Right lung (tissue), 2 donors: ENCODE measurements at regions not wholly inside any gene's neighbourhood (a gene's known extent, or its start where the extent isn't known, plus 50 kb on each side); places are given as distances from the start of the nearest gene placed in this dataset.
"Not testable (repeated sequence)": the region's sequence is repeated elsewhere in the genome, so short reads cannot be mapped to it uniquely, and the experiment has no call there.

Experiments used
- DNase-seq, 2 donors: peaks; one replicate each; pipeline ENCODE4 v3.0.0-alpha.2; 2013

DNA sequence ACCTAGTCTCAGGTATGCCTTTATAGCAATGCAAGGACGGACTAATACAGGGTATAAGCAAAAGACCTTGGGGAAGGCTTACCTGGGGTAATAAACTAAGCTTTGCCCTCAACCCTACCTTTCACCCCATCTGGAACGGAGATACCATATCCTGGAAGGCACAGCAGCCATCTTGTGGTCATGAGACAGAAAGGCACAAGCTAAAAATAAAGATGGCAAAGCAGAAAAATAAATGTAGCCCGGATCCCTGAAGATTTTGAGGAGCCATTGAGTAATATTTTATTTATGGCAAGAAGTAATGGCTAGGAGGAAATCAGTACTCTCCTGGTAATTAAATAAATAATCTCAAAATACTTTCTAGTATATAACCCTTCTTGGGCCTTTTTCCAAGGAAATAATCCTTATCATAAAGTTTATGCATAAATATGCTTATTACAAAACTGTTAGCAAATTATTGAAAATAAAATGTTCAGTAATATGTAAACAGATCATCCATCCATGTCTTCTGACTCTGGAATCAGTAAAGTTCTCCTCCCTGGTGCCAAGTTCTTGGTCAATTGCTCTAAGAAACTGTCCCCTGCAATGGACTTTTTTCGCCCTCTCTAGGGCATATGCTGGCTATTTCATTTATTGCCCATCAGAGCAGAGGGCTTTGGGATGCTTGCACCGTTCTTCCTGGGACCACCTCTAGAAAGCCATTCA, 198.7 kb downstream of the SPP2 start:
- no peak for DNase-seq

DNA sequence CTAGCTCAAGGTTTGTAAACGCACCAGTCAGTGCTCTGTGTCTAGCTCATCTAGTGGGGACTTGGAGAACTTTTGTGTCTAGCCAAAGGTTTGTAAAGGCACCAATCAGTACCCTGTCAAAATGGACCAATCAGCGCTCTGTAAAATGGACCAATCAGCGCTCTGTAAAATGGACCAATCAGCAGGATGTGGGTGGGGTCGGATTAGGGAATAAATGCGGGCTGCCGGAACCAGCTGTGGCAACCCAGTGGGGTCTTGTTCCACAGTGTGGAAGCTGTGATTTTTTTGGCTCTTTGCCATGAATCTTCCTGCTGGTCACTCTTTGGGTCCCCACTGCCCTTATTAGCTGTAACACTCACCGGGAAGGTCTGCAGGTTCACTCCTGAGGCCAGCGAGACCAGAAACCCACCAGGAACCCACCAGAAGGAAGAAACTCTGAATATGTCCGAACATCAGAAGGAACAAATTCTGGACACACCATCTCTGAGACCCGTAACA, 197.8 kb downstream of the SPP2 start:
- DNase-seq, result not testable (repeated sequence)

DNA sequence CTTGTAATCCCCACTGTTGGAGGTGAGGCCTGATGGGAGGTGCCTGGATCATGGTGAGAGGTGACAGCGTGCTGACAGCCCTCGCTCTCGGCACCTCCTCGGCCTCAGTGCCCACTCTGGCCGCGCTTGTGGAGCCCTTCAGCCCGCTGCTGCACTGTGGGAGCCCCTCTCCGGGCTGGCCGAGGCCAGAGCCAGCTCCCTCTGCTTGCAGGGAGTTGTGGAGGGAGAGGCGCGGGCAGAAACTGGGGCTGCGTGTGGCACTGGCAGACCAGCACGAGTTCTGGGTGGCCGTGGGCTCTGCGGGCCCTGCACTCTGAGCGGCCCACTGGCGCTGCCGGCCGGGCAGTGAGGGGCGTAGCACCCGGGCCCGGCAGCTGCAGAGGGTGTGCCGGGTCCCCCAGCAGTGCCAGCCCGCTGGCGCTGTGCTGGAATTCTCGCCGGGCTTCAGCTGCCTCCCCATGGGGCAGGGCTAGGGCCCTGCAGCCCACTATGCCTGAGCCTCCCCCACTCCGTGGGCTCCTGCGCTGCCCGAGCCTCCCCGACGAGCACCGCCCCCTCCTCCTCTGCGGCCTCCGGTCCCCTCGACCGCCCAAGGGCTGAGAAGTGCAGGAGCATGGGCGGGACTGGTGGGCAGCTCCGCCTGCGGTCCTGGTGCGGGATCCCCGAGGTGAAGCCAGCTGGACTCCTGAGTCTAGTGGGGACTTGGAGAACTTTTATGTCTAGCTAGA, 197.1 kb downstream of the SPP2 start:
- no peak for DNase-seq

DNA sequence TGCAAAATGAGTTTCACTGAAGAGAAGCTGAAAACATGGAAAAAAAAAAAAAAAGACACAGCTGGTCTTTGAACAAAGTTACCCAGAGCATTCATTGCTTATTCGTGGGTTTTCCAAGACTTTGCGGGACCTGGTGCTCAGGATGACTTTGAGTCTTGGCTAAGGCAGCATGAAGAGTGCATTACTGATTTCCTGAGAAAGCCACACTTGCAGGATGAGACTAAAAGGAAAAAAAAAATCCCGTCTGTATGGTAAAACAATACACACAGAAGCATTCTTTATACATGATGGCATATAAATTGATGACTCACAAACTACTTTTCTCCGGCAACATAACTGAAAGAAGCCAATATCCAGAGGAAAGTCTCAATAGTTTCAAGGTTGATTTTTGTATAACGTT, 195.4 kb downstream of the SPP2 start:
- no peak for DNase-seq

DNA sequence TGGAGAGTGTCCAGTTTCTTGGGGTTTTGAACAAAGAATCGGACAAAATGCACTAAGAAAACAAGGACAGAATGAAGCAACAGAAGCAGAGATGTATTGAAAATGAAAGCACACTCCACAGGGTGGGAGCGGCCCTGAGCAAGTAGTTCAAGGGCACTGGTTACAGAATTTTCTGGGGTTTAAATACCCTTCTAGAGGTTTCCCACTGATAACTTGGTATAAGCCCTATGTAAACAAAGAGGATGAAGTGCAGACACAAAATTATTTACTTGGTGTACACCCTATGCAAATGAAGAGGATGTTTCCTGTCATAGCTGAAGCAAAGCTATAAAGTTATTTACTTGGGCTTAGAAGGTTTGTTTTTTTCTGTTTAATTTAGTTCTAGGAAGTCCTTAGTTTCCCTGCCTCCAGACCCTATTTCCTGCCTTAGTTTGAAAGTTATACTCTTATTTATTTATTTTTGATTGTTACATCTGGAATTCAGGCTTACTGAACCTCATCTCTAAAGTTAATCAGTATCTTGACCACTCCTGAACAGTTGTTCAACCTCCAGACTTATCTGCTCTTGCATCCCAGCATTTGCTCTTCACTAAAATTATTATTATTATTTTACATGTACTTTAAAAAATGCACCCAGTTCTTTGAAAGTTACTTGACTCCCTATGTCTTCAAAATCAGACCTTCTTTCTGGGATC, 193.5 kb downstream of the SPP2 start:
- DNase-seq, result no peak

DNA sequence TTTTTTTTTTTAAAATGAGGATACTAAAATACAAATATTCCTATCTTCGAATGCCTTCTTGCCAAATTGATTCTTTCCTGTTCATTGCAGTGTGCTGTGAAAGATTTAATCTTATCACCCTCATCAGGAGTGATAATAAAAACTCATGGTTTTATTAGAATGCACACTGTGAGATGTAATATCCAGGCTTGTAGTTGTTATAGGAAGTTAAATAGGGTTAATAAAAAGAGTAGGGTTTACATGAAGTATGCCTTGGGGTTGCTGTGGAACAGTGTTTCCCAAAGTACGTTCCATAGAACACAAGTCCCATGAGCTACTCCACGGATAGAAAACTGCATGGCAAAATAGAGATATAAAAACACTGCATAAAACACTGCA, 191.9 kb downstream of the SPP2 start:
- no peak for DNase-seq

DNA sequence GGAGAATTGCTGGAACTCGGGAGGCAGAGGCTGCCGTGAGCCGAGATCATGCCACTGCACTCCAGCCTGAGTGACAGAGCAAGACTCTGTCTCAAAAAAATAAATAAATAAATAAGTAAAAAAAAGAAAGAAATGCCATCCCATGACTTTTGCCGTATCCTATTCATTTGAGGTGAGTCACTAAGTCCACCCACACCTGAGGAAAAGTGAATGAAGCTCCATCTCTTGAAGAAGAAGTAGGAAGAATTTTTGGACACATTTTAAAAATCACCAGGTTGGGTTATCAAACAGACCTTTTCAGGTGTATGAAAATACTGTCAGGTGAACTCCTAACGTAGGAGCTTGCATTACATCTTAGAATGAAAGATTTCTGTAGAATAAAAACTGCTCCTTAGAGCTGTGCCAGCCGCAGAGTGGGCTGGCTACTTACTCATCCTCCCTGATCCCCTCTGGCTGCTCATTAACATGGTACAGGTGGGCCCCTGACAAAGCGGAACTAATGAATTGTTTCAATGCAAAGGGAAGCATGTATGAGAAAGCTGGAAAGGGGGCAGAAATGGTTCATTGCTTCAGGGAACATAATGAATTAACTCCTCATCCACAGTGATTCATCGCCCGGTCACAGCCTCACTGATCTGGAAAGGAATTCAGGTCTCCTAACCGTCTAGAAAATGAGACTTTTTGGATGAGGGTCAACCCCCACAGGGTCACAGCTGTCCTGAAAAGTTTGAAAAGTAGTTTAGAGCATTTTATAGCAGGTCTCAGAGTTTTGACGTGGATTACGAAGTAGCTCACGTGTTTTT, 191.4 kb downstream of the SPP2 start:
- DNase-seq, result no peak

DNA sequence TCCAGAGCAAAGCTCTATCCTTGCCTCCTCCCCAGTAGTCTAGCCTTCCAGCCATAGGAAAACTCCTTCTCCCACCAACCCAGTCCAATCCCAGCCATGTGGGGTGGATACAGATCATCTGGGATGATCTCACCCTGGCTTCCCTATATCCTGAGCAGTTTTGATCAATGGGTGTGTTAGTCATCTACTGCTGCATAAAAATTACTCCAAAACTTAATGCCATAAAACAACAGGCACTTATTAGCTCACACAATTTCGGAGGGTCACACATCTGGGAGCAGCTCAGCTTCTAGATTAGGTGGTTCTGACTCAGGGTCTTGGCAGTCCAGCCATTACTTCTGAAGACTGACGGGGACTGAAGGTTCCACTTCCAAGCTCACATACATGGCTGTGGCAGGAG, 190.4 kb downstream of the SPP2 start:
- DNase-seq, result no peak

DNA sequence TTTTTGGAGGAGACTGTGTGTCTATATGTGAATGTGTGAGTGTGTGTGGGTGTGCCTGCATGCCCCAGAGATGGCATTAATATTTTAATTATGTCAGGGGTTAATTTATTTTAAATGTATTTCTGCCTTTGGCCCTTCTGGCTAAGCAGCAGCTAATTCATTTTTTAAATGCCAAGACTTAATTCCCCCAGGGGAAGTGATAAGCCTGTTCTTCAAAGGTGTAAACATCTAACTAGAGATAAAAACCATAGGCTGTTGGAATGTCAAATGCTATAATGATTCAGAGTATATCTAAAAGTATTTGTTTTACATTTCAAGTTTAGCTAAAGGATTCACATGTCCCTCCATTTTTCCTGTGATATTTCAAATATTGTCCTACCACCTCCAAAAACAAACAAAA, 184.7 kb downstream of the SPP2 start:
- no peak for DNase-seq

DNA sequence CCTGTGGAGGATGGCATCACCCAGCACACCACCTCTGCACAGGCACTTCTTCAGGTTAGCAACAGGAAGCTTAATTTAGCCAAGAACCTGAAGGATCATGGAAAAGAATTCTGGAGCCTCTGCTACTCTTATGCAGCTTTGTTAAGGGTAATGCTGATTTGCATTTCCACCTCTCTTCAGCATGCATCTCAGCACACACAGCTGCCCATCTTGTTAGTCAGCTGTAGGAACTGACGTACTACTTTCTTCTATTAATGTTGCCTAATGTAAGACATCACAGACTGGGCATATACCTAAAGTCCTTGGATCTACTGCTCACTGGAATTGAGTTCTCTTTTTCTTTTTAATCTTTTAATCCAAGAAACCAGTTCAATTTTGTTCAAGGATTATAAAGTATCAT, 181.0 kb downstream of the SPP2 start:
- no peak for DNase-seq

DNA sequence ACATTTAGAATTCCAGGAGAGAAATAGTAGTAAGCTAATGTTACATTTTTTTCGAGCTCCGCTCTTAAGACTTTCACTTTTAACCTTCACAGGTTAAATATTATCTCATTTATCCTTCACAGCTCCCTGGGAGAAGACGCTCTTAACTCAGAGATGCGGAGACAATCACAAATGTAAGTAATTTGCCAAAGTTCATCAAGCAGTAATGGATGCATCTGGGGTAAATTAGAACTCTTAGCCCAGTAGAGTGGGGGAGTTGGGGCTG, 168.5 kb downstream of the SPP2 start:
- no peak for DNase-seq

DNA sequence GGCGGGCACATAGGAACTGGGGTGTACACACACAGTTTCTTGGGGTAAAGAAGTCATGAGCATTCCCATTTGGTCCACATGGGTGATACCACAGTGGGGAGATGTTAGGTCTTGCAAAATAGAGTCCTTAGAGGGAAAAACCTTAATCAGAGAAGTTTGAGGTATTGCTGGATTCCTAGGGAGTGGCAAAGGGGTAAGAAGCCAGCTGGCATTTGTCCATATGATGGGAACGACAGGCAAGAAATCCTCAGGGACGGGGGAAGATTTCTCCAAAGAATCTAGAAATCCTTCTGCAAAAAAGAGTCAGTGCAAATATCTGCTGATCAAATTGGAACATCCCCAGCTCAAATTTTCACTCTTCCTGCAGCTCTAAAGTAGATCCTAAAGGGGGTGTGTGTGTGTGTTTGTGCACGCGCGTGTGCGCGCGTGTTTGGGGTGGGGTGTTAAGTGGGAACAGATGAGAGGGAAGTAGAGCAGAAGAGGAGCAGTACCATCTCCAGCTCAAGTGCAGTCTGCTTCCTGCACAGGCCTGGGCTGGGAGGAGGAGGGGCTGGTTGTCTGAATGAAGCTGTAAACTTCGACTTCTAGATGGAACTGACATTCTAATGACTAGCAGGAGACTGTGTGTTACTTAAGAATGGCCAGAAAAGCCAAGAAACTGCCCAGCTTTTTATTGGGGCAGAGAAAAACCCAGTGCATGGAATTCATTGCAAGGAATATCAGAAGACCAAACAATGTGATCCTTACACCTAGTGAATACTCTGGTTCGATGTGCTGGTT, 168.0 kb downstream of the SPP2 start:
- no peak for DNase-seq

DNA sequence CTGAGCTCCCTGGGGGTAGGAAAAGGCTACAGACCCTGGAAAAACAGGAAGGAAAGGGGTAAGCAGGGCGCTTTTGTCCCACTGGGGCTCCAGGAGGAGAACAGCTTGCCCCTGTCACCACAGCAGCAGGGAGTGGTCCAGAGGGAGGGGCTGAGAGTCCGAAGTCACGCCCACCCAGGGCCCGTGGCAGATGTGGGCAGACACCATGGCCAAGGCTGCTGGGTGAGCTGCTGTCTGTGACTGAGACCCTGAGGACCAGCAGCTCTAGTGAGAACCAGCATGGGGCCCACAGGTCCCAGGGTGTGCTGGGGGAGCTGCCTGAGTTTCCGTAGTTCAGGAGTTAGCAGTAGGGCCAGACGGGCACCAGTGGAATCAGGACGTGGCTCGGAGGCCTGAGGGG, 162.0 kb downstream of the SPP2 start:
- no peak for DNase-seq

DNA sequence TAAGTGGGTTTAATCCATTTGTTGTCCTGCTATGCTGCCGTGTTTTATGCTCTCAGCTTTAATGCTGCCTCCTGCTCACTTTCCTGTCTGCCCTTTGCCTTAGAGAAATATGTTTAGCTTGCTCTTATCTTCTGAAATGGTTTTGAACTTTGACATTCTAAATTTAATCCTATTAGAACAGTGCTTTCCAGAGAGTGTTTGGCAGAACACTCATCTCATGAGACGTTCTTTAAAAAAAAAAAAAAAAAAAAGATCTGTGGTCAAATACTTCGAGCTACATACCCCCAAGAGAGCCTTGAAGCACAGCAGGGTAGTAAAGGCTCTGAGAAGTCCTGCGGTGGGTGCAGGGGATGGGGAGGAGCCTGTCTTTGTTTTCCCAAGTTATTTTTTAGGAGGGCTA, 161.3 kb downstream of the SPP2 start:
- DNase-seq, result no peak

DNA sequence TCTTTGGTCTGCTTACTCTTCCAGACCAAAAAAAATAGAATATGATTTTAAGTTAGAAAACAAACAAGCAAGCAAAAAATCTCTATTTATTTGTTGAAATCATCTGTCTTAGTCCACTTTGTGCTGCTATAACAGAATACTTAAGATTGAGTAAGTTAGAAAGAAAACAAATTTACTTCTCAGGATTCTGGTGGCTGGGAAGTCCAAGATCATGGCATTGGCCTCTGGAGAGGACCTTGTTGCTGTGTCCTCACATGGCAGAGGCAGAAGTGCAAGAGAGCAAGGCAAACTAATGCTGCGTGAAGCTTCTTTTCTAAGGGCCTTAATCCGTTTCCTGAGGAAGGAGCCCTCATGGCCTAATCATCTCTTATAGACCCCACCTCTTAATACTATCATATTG, 156.2 kb downstream of the SPP2 start:
- DNase-seq, result no peak

DNA sequence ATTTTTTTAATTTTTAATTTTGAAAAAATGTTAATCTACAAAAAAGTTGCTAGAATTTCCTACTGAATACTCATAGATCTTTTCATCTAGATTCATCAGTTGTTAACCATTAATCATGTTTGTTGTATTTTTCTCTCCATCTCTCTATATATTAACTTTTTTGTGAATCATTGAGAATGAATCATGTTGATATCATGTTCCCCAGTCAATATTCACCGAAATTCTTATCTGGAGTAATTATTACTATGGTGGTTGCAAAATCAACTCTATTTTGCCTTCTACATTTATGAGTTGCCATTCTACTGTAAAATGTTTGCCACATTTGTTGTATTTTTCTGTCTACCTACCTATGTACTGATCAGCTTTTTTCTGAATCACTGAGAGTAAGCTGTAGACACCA, 154.0 kb downstream of the SPP2 start:
- no peak for DNase-seq

DNA sequence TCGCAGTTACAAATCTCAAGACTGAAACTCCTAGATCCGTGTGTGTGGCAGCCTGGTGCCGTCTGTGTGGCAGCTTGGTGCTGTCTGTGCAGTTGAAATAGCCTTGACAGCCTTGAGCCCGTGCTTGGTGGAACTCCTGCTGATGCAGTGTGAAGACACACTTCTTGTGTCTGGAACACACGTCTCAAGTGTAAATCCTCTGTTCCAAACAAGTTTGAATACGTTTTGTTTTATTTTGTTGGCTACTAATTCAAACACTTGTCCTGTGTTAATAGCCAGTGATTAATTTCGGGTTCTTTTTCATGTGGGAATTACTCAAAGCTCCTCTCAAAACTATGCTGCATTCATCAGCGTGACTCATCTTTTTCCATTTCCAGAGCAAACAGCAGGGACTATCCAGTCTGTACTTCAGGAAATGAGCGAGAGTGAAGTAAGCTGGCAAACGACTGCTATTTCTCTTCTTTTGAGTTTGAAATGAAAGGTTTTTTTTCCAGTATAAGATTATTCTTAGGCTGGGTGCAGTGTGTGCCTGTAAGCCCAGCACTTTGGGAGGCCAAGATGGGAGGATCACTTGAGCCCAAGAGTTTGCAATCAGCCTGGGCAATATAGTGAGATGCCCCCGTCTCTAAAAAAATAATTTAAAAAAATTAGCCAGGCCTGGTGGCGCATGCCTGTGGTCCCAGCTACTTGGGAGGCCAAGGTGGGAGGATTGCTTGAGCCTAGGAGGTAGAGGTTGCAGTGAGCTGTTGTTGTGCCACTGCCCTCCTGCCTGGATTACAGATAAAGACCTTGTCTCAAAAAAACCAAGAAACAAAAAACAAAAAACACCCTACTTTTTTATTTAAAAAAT, 152.9 kb downstream of the SPP2 start:
- DNase-seq, result no peak

DNA sequence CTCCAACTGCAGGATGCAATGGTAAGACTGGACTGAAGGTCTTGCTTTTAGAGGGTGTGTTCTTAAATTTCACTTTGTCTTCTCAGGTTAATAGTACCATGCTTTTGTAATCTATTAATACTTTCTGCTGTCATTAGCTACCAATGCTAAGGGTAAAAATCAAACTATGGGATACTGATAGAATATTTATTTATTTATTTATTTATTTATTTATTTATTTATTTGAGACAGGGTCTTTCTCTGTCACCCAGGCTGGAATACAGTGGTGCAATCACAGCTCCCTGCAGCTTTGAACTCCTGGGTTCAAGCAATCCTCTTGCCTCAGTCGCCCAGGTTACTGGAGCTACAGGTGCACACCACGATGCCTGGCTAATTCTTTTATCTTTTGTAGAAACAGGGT, 152.1 kb downstream of the SPP2 start:
- DNase-seq, result no peak

DNA sequence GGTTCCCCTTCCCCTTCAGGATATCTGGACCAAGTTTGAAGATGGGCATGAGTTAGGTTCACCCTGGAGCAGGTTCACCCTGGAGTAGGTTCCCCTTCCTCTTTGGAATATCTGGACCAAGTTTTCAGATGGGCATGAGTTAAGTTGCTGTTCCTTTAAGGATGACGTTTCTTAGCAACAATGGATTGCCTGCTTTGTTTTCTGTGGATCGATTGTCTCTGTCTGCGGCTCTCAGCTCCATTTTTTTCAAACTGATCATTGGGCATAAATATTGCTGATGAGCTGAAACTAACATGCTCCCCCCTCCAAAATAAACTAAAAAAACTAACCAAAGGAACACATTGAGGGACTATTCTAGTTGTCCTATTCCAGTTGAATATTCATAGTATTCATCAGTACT, 149.5 kb downstream of the SPP2 start:
- DNase-seq, result no peak

DNA sequence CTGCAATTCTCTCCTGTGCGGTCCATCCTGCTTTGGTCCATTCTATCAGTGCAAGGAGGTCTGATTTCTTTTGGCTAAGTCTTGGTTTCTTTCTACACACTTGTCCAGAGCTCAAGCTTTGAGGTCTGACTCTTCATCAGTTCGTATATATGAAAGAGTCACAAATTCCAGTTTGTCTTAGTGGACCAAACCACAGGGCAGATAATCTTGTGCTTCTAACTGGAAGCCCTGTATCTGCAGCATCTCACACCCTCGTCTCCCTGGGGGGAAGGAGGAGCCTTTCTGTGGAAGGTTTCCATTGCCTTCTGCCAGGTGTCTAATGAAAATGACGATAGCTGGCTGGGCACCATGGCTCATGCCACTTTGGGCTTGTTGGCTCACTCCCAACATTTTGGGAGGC, 148.5 kb downstream of the SPP2 start:
- no peak for DNase-seq

DNA sequence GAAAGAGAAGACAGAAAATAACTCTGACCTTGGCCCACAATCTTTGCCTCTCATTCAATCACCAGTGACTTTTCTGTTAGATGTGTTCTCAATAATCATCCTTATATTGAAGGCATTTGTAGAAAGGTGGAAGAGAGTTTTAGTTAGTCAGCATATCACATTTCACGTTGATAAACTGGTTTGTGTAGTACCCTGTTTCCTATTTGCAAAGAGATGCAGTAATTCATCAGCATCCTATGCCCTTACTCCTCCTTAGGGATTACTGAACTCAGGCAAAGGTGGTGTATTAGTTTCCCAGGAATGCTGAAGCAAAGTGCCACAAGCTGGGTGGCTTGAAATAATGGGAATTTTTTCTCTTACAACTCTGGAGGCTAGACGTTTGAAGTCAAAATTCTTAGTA, 145.0 kb downstream of the SPP2 start:
- no peak for DNase-seq
